Mesenchymal stem cell (in vitro differentiated cells and primary cell): ENCODE measurements at regions not wholly inside any gene's neighbourhood (a gene's known extent, or its start where the extent isn't known, plus 50 kb on each side); places are given as distances from the start of the nearest gene placed in this dataset.

Source experiments
- DNase-seq: peaks from one replicate; pipeline ENCODE4 v3.0.0-alpha.2; 2013
- H2AFZ ChIP-seq: one replicate; pipeline ENCODE4 v1.6.1; 2013; ENCODE audit warnings: low read depth, mild to moderate bottlenecking, control low read depth, inconsistent platforms, low read length, moderate library complexity
- H2AK5ac ChIP-seq: 2 replicates; pipeline ENCODE4 v1.6.1; 2013; ENCODE audit warnings: low read length, moderate library complexity, mild to moderate bottlenecking, inconsistent platforms; ENCODE audit not compliant: severe bottlenecking
- H2BK120ac ChIP-seq: one replicate; pipeline ENCODE4 v1.6.1; 2013; ENCODE audit warnings: low read depth, mild to moderate bottlenecking, inconsistent platforms, low read length, moderate library complexity
- H2BK12ac ChIP-seq, 2 experiments: one replicate each; pipeline ENCODE4 v1.6.1; 2013; ENCODE audit warnings: inconsistent platforms in 2 of 2, low read length in 2 of 2, mild to moderate bottlenecking in 2 of 2, moderate library complexity in 2 of 2, control low read depth in 1 of 2
- H2BK15ac ChIP-seq: one replicate; pipeline ENCODE4 v1.6.1; 2013; ENCODE audit warnings: mild to moderate bottlenecking, low read depth, inconsistent platforms; ENCODE audit not compliant: poor library complexity, severe bottlenecking
- H2BK5ac ChIP-seq: 2 replicates; pipeline ENCODE4 v1.6.1; 2013; ENCODE audit warnings: low read depth, mild to moderate bottlenecking, low read length, control low read depth, inconsistent platforms; ENCODE audit not compliant: poor library complexity, severe bottlenecking
- H3K14ac ChIP-seq, 2 experiments: one replicate each; pipeline ENCODE4 v1.6.1; 2013; ENCODE audit warnings: inconsistent platforms in 2 of 2, low read length in 2 of 2, control low read depth in 1 of 2, mild to moderate bottlenecking in 1 of 2, moderate library complexity in 1 of 2
- H3K18ac ChIP-seq, 2 experiments: one replicate each; pipeline ENCODE4 v1.6.1; 2013; ENCODE audit warnings: inconsistent platforms in 2 of 2, low read length in 2 of 2, control low read depth in 1 of 2, low read depth in 1 of 2, mild to moderate bottlenecking in 1 of 2
- H3K23ac ChIP-seq, 2 experiments: one replicate each; pipeline ENCODE4 v1.6.1; 2013; ENCODE audit warnings: inconsistent platforms in 2 of 2, low read length in 2 of 2, mild to moderate bottlenecking in 2 of 2, moderate library complexity in 2 of 2, control low read depth in 1 of 2
- H3K27ac ChIP-seq: 2 replicates; pipeline ENCODE4 v1.5.1; 2013; ENCODE audit warnings: mild to moderate bottlenecking, moderate library complexity, low read length, control low read depth, inconsistent platforms; ENCODE audit not compliant: poor library complexity, severe bottlenecking
- H3K27me3 ChIP-seq, 2 experiments: 2 replicates each; pipeline versions ENCODE4 v1.6.1 to v1.7.0; 2013; ENCODE audit warnings: low read length in 2 of 2, mild to moderate bottlenecking in 2 of 2, moderate library complexity in 2 of 2, control low read depth in 1 of 2, inconsistent platforms in 1 of 2; ENCODE audit not compliant: control insufficient read depth in 1 of 2, insufficient read depth in 1 of 2
- H3K36me3 ChIP-seq, 2 experiments: 2 replicates each; pipeline versions ENCODE4 v1.6.1 to v1.7.0; 2013; ENCODE audit warnings: low read length in 2 of 2, control low read depth in 1 of 2, inconsistent platforms in 1 of 2, low read depth in 1 of 2, mild to moderate bottlenecking in 1 of 2; ENCODE audit not compliant: insufficient read depth in 2 of 2, control insufficient read depth in 1 of 2
- H3K4ac ChIP-seq, 2 experiments: one replicate each; pipeline ENCODE4 v1.6.1; 2013; ENCODE audit warnings: inconsistent platforms in 2 of 2, low read length in 2 of 2, mild to moderate bottlenecking in 2 of 2, moderate library complexity in 2 of 2, control low read depth in 1 of 2, low read depth in 1 of 2
- H3K4me1 ChIP-seq: 2 replicates; pipeline ENCODE4 v1.6.1; 2013; ENCODE audit warnings: low read depth, low read length, control low read depth; ENCODE audit not compliant: control insufficient read depth, insufficient read depth
- H3K4me2 ChIP-seq: 2 replicates; pipeline ENCODE4 v1.6.1; 2013; ENCODE audit warnings: low read length, mild to moderate bottlenecking, inconsistent platforms; ENCODE audit not compliant: poor library complexity, severe bottlenecking
- H3K4me3 ChIP-seq, 2 experiments: 2 replicates each; pipeline versions ENCODE4 v1.5.1 to v1.7.0; 2013; ENCODE audit warnings: low read length in 2 of 2, mild to moderate bottlenecking in 2 of 2, control low read depth in 1 of 2, low read depth in 1 of 2; ENCODE audit not compliant: insufficient read depth in 1 of 2
- H3K79me1 ChIP-seq: replicated peaks from 2 replicates; pipeline ENCODE4 v1.6.1; 2013; ENCODE audit warnings: mild to moderate bottlenecking, control low read depth, low read length, inconsistent platforms; ENCODE audit not compliant: poor library complexity, severe bottlenecking
- H3K9ac ChIP-seq: 2 replicates; pipeline ENCODE4 v1.7.0; 2013; ENCODE audit warnings: mild to moderate bottlenecking, low read length, moderate library complexity
- H3K9me3 ChIP-seq: 2 replicates; pipeline ENCODE4 v1.7.0; 2013; ENCODE audit warnings: mild to moderate bottlenecking, low read length; ENCODE audit not compliant: control insufficient read depth
- H4K8ac ChIP-seq: one replicate; pipeline ENCODE4 v1.6.1; 2013; ENCODE audit warnings: inconsistent platforms, mild to moderate bottlenecking, low read length, moderate library complexity
- H4K91ac ChIP-seq: one replicate; pipeline ENCODE4 v1.6.1; 2013; ENCODE audit warnings: mild to moderate bottlenecking, low read length, inconsistent platforms
- WGBS: methylation state at CpG from one replicate; pipeline ENCODE4 v1.1.7; 2013; ENCODE audit warnings: mixed read lengths; 5-methylcytosine and 5-hydroxymethylcytosine counted together

GRCh38 chr9:26221290-26221689, 543.0 kb upstream of the TUSC1 start:
- Histone ChIP-seq H3K14ac (no peak overlapping the region), H3K18ac (no peak overlapping the region), H2BK120ac (no peak overlapping the region), H3K27ac (no peak overlapping the region), H2BK12ac (no peak overlapping the region), H3K4me2 (no peak overlapping the region), H3K23ac (no peak overlapping the region), H3K9me3 (no peaks in the 10 kb centered on the region), H2AFZ (no peak overlapping the region), H2BK5ac (no peak overlapping the region), H3K36me3 (no peaks in the 10 kb centered on the region), H3K27me3 (no peaks in the 10 kb centered on the region), H3K4me3 (no peak overlapping the region), H4K91ac (no peak overlapping the region), H2BK15ac (no peak overlapping the region), H2AK5ac (no peak overlapping the region), H3K4me1 (no peaks in the 10 kb centered on the region), H3K79me1 (no peaks in the 10 kb centered on the region), H4K8ac (no peak overlapping the region), H3K9ac (no peak overlapping the region), H3K4ac (no peak overlapping the region)
- no peak for DNase-seq

- Histone ChIP-seq H3K4me1 (no peaks in the 10 kb centered on the region), H3K36me3 (no peaks in the 10 kb centered on the region), H3K18ac (no peak overlapping the region), H3K4me3 (peak overlapping the region in 1 of 2 experiments; percentile 49), H3K79me1 (no peaks in the 10 kb centered on the region), H3K9ac (peak overlapping the region; percentile 63), H4K91ac (no peak overlapping the region), H3K27ac (no peak overlapping the region), H2BK5ac (no peak overlapping the region), H3K27me3 (no peaks in the 10 kb centered on the region), H2BK120ac (no peak overlapping the region), H3K9me3 (no peaks in the 10 kb centered on the region), H3K14ac (no peak overlapping the region), H3K23ac (no peak overlapping the region), H3K4ac (no peak overlapping the region), H2BK15ac (no peak overlapping the region), H3K4me2 (no peak overlapping the region), H4K8ac (no peak overlapping the region), H2BK12ac (no peak overlapping the region), H2AK5ac (no peak overlapping the region), H2AFZ (no peak overlapping the region)
- DNase-seq, result no peak
Observed at GRCh38 chr9:26220367-26220766, 542.1 kb upstream of the TUSC1 start.

DNA sequence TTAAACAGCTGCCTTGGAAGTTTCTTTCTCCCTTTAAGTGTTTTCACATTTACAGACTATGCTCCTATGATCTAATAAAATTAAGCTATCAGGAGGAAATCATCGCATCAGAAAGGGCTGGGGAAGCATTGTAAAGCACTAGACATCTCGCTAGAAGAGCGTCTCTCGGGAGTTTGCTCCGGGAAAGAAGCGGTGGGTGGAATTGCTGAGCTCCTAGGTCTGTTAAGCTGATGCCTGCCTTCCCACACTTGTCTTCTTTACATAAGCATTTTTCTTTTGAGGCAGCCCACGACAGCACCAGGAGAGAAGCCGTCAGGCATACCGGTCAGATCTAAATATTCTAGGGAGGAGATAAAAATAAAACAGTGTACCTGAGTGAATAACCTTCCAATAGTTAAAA, 541.7 kb upstream of the TUSC1 start:
- no peak overlapping the region for H2BK5ac ChIP-seq
- no peak overlapping the region for H2BK12ac ChIP-seq
- H3K4ac ChIP-seq, result no peak overlapping the region
- H4K8ac ChIP-seq, result no peak overlapping the region
- H3K36me3 ChIP-seq, result no peaks in the 10 kb centered on the region
- no peaks in the 10 kb centered on the region for H3K27me3 ChIP-seq
- H3K4me3 ChIP-seq, result peak overlapping the region in 1 of 2 experiments; percentile 49
- H3K4me2 ChIP-seq, result no peak overlapping the region
- WGBS, result 92% methylated on average over 6 of the region's 9 CpGs
- H3K79me1 ChIP-seq, result no peaks in the 10 kb centered on the region
- H2BK120ac ChIP-seq, result no peak overlapping the region
- no peaks in the 10 kb centered on the region for H3K9me3 ChIP-seq
- DNase-seq, result no peak
- no peak overlapping the region for H2AK5ac ChIP-seq
- H3K14ac ChIP-seq, result no peak overlapping the region
- H3K4me1 ChIP-seq, result no peaks in the 10 kb centered on the region
- H3K27ac ChIP-seq, result no peak overlapping the region
- H3K23ac ChIP-seq, result no peak overlapping the region
- no peak overlapping the region for H4K91ac ChIP-seq
- H2BK15ac ChIP-seq, result no peak overlapping the region
- no peak overlapping the region for H2AFZ ChIP-seq
- no peak overlapping the region for H3K18ac ChIP-seq
- peak overlapping the region; percentile 63 for H3K9ac ChIP-seq

- no peak overlapping the region for H2AK5ac ChIP-seq
- no peak overlapping the region for H4K8ac ChIP-seq
- H3K18ac ChIP-seq, result no peak overlapping the region
- no peak overlapping the region for H2BK5ac ChIP-seq
- H3K9me3 ChIP-seq, result no peaks in the 10 kb centered on the region
- no peak overlapping the region for H3K4me3 ChIP-seq
- H3K4me2 ChIP-seq, result no peak overlapping the region
- H3K23ac ChIP-seq, result no peak overlapping the region
- no peaks in the 10 kb centered on the region for H3K36me3 ChIP-seq
- no peaks in the 10 kb centered on the region for H3K4me1 ChIP-seq
- no peak overlapping the region for H2BK12ac ChIP-seq
- H3K27ac ChIP-seq, result no peak overlapping the region
- no peak overlapping the region for H2BK120ac ChIP-seq
- no CpG with 5 or more reads among the region's 1 CpG for WGBS
- no peak overlapping the region for H2BK15ac ChIP-seq
- no peaks in the 10 kb centered on the region for H3K27me3 ChIP-seq
- H4K91ac ChIP-seq, result no peak overlapping the region
- H3K9ac ChIP-seq, result no peak overlapping the region
- H3K14ac ChIP-seq, result no peak overlapping the region
- no peak for DNase-seq
- no peaks in the 10 kb centered on the region for H3K79me1 ChIP-seq
- no peak overlapping the region for H2AFZ ChIP-seq
- H3K4ac ChIP-seq, result no peak overlapping the region
Observed at GRCh38 chr9:26216702-26217101, 538.5 kb upstream of the TUSC1 start.
